ENCODE measurements at regions not wholly inside any gene's neighbourhood (a gene's known extent, or its start where the extent isn't known, plus 50 kb on each side); places are given as distances from the start of the nearest gene placed in this dataset.

DNA sequence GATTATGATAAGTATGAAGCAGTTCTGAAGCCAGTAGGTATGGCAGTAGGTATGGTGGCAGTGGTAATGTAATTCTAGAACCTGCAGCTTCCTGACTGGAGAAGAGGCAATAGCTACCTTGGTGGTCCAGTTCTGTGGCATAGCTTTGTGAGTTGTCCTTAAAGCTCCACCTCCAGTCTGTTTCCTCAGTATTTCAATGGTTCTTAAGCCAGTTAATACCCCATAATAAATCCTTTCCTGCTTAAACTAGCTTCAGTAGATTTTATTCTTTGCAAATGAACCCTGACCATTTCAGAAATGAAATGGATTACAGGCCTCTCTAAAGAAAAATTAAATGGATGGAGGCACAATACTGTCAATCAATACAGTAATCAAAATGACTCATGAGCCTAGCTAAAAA, 117.8 kb upstream of the KRAS start:
- TF ChIP-seq CHD2 (IDR thresholded peaks at IDR 0.05; ENCODE audit: low read length, partially characterized antibody), result no peak
- TF ChIP-seq, protein P1, sequence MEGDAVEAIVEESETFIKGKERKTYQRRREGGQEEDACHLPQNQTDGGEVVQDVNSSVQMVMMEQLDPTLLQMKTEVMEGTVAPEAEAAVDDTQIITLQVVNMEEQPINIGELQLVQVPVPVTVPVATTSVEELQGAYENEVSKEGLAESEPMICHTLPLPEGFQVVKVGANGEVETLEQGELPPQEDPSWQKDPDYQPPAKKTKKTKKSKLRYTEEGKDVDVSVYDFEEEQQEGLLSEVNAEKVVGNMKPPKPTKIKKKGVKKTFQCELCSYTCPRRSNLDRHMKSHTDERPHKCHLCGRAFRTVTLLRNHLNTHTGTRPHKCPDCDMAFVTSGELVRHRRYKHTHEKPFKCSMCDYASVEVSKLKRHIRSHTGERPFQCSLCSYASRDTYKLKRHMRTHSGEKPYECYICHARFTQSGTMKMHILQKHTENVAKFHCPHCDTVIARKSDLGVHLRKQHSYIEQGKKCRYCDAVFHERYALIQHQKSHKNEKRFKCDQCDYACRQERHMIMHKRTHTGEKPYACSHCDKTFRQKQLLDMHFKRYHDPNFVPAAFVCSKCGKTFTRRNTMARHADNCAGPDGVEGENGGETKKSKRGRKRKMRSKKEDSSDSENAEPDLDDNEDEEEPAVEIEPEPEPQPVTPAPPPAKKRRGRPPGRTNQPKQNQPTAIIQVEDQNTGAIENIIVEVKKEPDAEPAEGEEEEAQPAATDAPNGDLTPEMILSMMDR (IDR thresholded peaks at IDR 0.05), result no peak
- TF ChIP-seq, protein P2, sequence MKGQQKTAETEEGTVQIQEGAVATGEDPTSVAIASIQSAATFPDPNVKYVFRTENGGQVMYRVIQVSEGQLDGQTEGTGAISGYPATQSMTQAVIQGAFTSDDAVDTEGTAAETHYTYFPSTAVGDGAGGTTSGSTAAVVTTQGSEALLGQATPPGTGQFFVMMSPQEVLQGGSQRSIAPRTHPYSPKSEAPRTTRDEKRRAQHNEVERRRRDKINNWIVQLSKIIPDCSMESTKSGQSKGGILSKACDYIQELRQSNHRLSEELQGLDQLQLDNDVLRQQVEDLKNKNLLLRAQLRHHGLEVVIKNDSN (IDR thresholded peaks at IDR 0.05; ENCODE audit: borderline replicate concordance, low read depth), result no peak

Data from SK-N-SH (cell line).